ENCODE measurements at regions not wholly inside any gene's neighbourhood (a gene's known extent, or its start where the extent isn't known, plus 50 kb on each side); places are given as distances from the start of the nearest gene placed in this dataset.
"Not testable (repeated sequence)": the region's sequence is repeated elsewhere in the genome, so short reads cannot be mapped to it uniquely, and the experiment has no call there.

- DNase-seq; H3K27me3 Mint-ChIP-seq; H3K4me1 Mint-ChIP-seq; H3K4me3 Mint-ChIP-seq; H3K9me3 Mint-ChIP-seq (ENCODE audit: low read depth); H3K36me3 Mint-ChIP-seq; H3K27ac Mint-ChIP-seq: not testable (repeated sequence)
- peak; percentile 71 for ATAC-seq
- CTCF ChIA-PET, result interaction anchor here (1.0 kb wide), 1 partner anchor 18 kb away, joined by 3 read pairs; no protein-coding TSS in a partner anchor
Measured at GRCh38 chr7:32691965-32692815, 196.9 kb downstream of the AVL9 start.

- H3K36me3 Mint-ChIP-seq; H3K4me3 Mint-ChIP-seq; ATAC-seq; H3K27me3 Mint-ChIP-seq; CTCF ChIA-PET; H3K9me3 Mint-ChIP-seq (ENCODE audit: low read depth); H3K4me1 Mint-ChIP-seq; DNase-seq; H3K27ac Mint-ChIP-seq: not testable (repeated sequence)
Measured at GRCh38 chr7:32688092-32688491, 192.8 kb downstream of the AVL9 start.

- CTCF ChIA-PET, result no interaction called here
- Mint-ChIP-seq H3K4me3 (no peak overlapping the region), H3K4me1 (no peaks in the 10 kb centered on the region), H3K9me3 (ENCODE audit: low read depth) (no peaks in the 10 kb centered on the region), H3K27me3 (no peaks in the 10 kb centered on the region), H3K27ac (no peak overlapping the region), H3K36me3 (no peaks in the 10 kb centered on the region)
- DNase-seq, result no peak
- no peak for ATAC-seq
Measured at GRCh38 chr7:32681174-32681518, 185.9 kb downstream of the AVL9 start.

GRCh38 chr7:32680259-32681173 is 185.2 kb downstream of the AVL9 start:
- no peaks in the 10 kb centered on the region for H3K4me1 Mint-ChIP-seq
- no peak for ATAC-seq

GRCh38 chr7:32679192-32679591 is 183.9 kb downstream of the AVL9 start:
- H3K27me3 Mint-ChIP-seq, result no peaks in the 10 kb centered on the region
- no peaks in the 10 kb centered on the region for H3K9me3 Mint-ChIP-seq (ENCODE audit: low read depth)
- H3K27ac Mint-ChIP-seq, result no peak overlapping the region
- ATAC-seq (no peak), DNase-seq (no peak)
- H3K4me3 Mint-ChIP-seq, result no peak overlapping the region
- H3K4me1 Mint-ChIP-seq, result no peaks in the 10 kb centered on the region
- CTCF ChIA-PET, result no interaction called here
- H3K36me3 Mint-ChIP-seq, result no peaks in the 10 kb centered on the region

More at GRCh38 chr7:32680259-32681173, 185.2 kb downstream of the AVL9 start:
- H3K27ac Mint-ChIP-seq, result no peak overlapping the region
- H3K36me3 Mint-ChIP-seq, result no peaks in the 10 kb centered on the region
- no peak for DNase-seq
- H3K9me3 Mint-ChIP-seq (ENCODE audit: low read depth), result no peaks in the 10 kb centered on the region
- H3K4me3 Mint-ChIP-seq, result no peak overlapping the region
- CTCF ChIA-PET, result no interaction called here
- H3K27me3 Mint-ChIP-seq, result no peaks in the 10 kb centered on the region

GRCh38 chr7:32677593-32677992 is 182.3 kb downstream of the AVL9 start:
- Mint-ChIP-seq H3K4me3 (no peak overlapping the region), H3K27me3 (no peaks in the 10 kb centered on the region), H3K9me3 (ENCODE audit: low read depth) (no peaks in the 10 kb centered on the region), H3K27ac (no peak overlapping the region), H3K36me3 (no peaks in the 10 kb centered on the region), H3K4me1 (no peaks in the 10 kb centered on the region)
- CTCF ChIA-PET, result no interaction called here
- DNase-seq (no peak), ATAC-seq (no peak)

- CTCF ChIA-PET, result no interaction called here
- Mint-ChIP-seq H3K4me1 (no peaks in the 10 kb centered on the region), H3K36me3 (no peaks in the 10 kb centered on the region), H3K27me3 (no peaks in the 10 kb centered on the region), H3K27ac (no peak overlapping the region), H3K4me3 (no peak overlapping the region), H3K9me3 (ENCODE audit: low read depth) (no peaks in the 10 kb centered on the region)
- ATAC-seq, result no peak
- no peak for DNase-seq
Measured at GRCh38 chr7:32676249-32676941, 181.1 kb downstream of the AVL9 start.

- Mint-ChIP-seq H3K36me3 (peaks cover 2% of the 10 kb centered on the region), H3K9me3 (ENCODE audit: low read depth) (no peaks in the 10 kb centered on the region), H3K27me3 (no peaks in the 10 kb centered on the region), H3K27ac (no peak overlapping the region), H3K4me3 (no peak overlapping the region), H3K4me1 (no peaks in the 10 kb centered on the region)
- DNase-seq, result no peak
- no peak for ATAC-seq
- CTCF ChIA-PET, result interaction anchor here (1.0 kb wide), 1 partner anchor 20 kb away, joined by 3 read pairs; no protein-coding TSS in a partner anchor
Measured at GRCh38 chr7:32673275-32673983, 178.1 kb downstream of the AVL9 start.

- ATAC-seq (no peak), DNase-seq (no peak)
- CTCF ChIA-PET, result no interaction called here
- Mint-ChIP-seq H3K4me1 (no peaks in the 10 kb centered on the region), H3K27me3 (no peaks in the 10 kb centered on the region), H3K9me3 (ENCODE audit: low read depth) (no peaks in the 10 kb centered on the region), H3K4me3 (no peak overlapping the region), H3K27ac (no peak overlapping the region), H3K36me3 (peaks cover 2% of the 10 kb centered on the region)
Measured at GRCh38 chr7:32670110-32671025, 175.1 kb downstream of the AVL9 start.

GRCh38 chr7:32669173-32669870 is 174.0 kb downstream of the AVL9 start:
- H3K4me1 Mint-ChIP-seq; ATAC-seq; H3K9me3 Mint-ChIP-seq (ENCODE audit: low read depth); H3K4me3 Mint-ChIP-seq; H3K27me3 Mint-ChIP-seq; H3K27ac Mint-ChIP-seq; DNase-seq; H3K36me3 Mint-ChIP-seq; CTCF ChIA-PET: not testable (repeated sequence)

- H3K27ac Mint-ChIP-seq; ATAC-seq; H3K4me3 Mint-ChIP-seq; DNase-seq; H3K4me1 Mint-ChIP-seq; CTCF ChIA-PET; H3K36me3 Mint-ChIP-seq; H3K27me3 Mint-ChIP-seq; H3K9me3 Mint-ChIP-seq (ENCODE audit: low read depth): not testable (repeated sequence)
Measured at GRCh38 chr7:32668387-32669097, 173.3 kb downstream of the AVL9 start.

Data from activated CD8-positive, alpha-beta memory T cell treated with anti-CD3 and anti-CD28 coated beads, Interleukin-2, amount 10 ng/mL, durations not matched to agents 7 days and 5 days (primary cell).